ENCODE measurements at regions not wholly inside any gene's neighbourhood (a gene's known extent, or its start where the extent isn't known, plus 50 kb on each side); places are given as distances from the start of the nearest gene placed in this dataset.

- no peak for TF ChIP-seq POLR2A (IDR thresholded peaks at IDR 0.05)
- TF ChIP-seq CTCF (IDR thresholded peaks at IDR 0.05), result no peak
These were observed 533.7 kb upstream of the POM121L12 start for GRCh38 chr7:52501696-52502095.

Data from body of pancreas (tissue), 4 donors.